PFSK-1 (cell line): ENCODE measurements at regions not wholly inside any gene's neighbourhood (a gene's known extent, or its start where the extent isn't known, plus 50 kb on each side); places are given as distances from the start of the nearest gene placed in this dataset.

Experiments
- FOXP2 ChIP-seq: optimal IDR thresholded peaks from 2 replicates; pipeline ENCODE3; 2011; ENCODE audit warnings: borderline replicate concordance, control low read depth, inconsistent platforms; ENCODE audit not compliant: insufficient read depth; ENCODE audit errors: extremely low read length, extremely low read depth
- POLR2AphosphoS5 ChIP-seq: IDR thresholded peaks from 2 replicates; pipeline ENCODE4 v1.6.1; 2012; ENCODE audit warnings: low read depth, mild to moderate bottlenecking, control low read depth, low read length, moderate library complexity
- SIN3A ChIP-seq: IDR thresholded peaks from 2 replicates; pipeline ENCODE4 v1.6.1; 2012; ENCODE audit warnings: mild to moderate bottlenecking, low read length, moderate library complexity, borderline replicate concordance; ENCODE audit not compliant: insufficient read depth
- TAF1 ChIP-seq: IDR thresholded peaks from 2 replicates; pipeline ENCODE4 v1.6.1; 2012; ENCODE audit warnings: low read length, control low read depth, borderline replicate concordance; ENCODE audit not compliant: insufficient read depth
- TF ChIP-seq, protein P1 (sequence below), 2 experiments: IDR thresholded peaks; 2 replicates each; pipeline versions ENCODE4 v1.6.1 to v1.8.0; 2011 to 2012; ENCODE audit warnings: low read depth in 2 of 2, low read length in 2 of 2, control low read depth in 1 of 2, inconsistent platforms in 1 of 2, mild to moderate bottlenecking in 1 of 2, moderate library complexity in 1 of 2; ENCODE audit not compliant: insufficient read depth in 1 of 2

DNA sequence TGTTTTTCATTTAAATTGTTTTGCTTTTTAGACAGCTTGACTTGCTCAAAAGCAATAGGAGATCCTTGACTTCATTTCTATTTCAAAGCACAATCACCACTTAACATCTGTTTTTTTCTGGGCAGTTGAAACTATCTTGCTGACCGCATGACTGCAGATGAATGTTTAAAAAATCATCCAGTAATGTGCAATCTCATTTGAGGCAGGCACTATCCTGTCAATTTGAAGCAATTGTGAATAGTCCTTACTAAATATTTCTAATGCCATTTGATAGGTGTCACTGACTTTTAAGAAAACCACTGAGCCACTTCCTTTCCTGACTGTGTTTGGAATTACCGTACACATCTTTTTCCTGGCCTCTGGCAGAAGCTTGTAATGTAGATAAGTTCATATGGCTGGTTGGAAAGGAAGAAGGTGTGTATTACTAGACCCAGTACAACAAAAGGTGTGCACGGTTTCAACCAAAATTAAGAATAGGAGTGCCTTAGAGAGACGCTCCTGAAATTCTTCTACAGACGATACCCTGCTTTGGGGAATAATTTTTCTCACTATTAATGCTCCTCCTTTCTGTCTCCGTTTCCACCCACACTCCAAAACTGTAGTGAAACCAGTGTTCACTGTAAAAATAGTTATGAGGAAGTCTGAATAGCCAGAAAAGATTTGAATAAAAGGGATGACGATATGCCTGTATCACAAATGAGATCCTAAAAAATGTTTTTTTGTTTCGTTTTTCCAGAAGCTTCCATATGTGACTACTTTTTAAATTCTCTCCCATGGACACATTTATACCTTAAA is 136.7 kb upstream of the MOCS2 start:
- no peak for TF ChIP-seq POLR2AphosphoS5
- TF ChIP-seq TAF1 = no peak
- TF ChIP-seq, protein P1, sequence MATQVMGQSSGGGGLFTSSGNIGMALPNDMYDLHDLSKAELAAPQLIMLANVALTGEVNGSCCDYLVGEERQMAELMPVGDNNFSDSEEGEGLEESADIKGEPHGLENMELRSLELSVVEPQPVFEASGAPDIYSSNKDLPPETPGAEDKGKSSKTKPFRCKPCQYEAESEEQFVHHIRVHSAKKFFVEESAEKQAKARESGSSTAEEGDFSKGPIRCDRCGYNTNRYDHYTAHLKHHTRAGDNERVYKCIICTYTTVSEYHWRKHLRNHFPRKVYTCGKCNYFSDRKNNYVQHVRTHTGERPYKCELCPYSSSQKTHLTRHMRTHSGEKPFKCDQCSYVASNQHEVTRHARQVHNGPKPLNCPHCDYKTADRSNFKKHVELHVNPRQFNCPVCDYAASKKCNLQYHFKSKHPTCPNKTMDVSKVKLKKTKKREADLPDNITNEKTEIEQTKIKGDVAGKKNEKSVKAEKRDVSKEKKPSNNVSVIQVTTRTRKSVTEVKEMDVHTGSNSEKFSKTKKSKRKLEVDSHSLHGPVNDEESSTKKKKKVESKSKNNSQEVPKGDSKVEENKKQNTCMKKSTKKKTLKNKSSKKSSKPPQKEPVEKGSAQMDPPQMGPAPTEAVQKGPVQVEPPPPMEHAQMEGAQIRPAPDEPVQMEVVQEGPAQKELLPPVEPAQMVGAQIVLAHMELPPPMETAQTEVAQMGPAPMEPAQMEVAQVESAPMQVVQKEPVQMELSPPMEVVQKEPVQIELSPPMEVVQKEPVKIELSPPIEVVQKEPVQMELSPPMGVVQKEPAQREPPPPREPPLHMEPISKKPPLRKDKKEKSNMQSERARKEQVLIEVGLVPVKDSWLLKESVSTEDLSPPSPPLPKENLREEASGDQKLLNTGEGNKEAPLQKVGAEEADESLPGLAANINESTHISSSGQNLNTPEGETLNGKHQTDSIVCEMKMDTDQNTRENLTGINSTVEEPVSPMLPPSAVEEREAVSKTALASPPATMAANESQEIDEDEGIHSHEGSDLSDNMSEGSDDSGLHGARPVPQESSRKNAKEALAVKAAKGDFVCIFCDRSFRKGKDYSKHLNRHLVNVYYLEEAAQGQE (IDR thresholded peaks at IDR 0.05; ENCODE audit: insufficient read depth in 1 of 2, low read depth in 2 of 2, low read length in 2 of 2) = no peak

DNA sequence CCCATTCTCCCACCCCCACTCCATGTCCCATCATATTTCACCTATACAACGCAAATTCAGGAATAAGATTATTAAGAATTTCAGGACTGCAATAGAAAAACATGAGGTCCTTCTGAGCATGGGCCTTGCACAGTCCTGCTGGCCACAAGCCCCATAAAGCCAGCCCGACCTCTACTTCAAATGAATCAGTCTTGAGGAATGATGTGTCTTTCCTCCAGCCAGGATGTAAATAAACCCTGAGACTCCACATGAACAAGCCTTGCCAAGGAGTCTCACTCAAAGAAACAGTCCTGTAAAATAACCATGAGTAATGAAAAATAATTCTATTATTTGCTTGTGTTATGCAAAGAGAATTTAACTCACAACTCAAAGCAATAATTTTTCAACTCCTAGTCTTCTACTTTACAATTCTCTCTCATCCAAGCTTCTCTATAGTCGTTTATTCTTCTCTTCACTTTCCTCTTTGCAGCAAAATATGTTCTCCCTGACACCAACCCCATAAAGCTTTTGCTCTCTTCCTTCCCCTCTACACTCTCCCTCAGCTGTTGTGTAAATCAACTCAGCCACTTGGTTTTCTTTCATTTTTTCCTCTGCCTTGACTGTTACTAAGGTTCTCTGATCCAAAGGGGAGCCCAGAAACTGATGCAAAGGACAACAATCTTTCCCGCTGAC is 140.1 kb upstream of the MOCS2 start:
- TF ChIP-seq POLR2AphosphoS5 (no peak), FOXP2 (no peak), SIN3A (no peak), TAF1 (no peak)
- TF ChIP-seq, protein P1 (IDR thresholded peaks at IDR 0.05; ENCODE audit: insufficient read depth in 1 of 2, low read depth in 2 of 2, low read length in 2 of 2) = no peak

DNA sequence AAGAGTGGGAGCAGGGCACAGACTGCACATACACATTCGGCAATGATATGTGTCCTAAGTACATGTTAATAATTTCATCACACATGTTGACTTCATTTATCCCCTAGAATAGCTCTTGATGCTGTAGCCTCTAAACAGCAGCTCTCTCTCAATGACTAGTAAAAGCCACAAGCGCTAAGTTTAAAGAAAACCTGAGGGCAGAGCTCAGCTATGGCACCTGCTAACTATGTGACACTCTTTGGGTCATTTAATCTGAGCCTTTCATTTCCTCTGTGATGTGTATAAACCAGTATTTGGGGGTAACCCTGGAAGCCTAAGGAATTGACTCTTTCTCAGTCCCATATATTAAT is 140.6 kb upstream of the MOCS2 start:
- TF ChIP-seq POLR2AphosphoS5 (no peak), TAF1 (no peak), FOXP2 (no peak)
- TF ChIP-seq, protein P1 (IDR thresholded peaks at IDR 0.05; ENCODE audit: insufficient read depth in 1 of 2, low read depth in 2 of 2, low read length in 2 of 2) = no peak

DNA sequence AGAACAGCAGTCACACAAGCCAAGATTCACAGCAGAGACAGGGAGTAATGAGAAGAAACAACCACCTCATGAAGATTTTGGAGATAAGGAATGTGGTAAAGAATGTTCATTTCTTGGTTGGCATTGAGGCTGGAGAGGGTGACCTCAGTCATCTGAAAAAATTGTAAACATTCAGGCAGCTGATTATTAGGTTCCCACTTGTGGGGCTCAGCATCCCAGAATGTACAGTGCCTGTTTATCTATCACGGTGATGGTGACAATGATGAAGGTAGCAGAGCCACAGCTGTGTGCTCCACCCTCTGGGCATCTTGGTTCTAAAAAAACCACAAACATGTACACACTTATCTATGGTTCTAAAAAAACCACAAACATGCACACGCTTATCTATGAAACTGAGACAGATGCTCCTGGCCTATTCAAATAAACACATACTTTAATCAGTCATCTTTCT is 143.9 kb upstream of the MOCS2 start:
- TF ChIP-seq, protein P1 (IDR thresholded peaks at IDR 0.05; ENCODE audit: insufficient read depth in 1 of 2, low read depth in 2 of 2, low read length in 2 of 2) = no peak
- TF ChIP-seq TAF1 (no peak), FOXP2 (no peak), POLR2AphosphoS5 (no peak), SIN3A (no peak)

DNA sequence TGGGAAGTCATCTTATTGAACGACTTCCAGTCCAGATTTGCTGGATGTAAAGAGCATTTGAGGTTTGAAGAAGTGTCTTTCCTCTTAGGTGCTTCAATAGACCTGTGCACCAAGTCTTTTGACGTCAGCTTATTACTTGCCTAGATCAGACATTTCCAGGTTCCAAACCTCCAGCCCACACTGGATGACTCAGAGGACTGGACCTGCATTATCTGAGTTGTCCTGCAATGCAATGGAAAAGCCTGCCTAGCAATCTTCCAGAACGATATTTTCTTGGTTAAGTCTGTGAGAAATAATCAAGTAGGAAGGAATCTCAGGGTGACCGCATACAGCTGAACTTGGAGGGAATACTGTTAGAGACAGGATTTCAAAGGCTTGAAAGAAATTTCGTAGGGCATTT is 147.2 kb upstream of the MOCS2 start:
- TF ChIP-seq, protein P1 (IDR thresholded peaks at IDR 0.05; ENCODE audit: insufficient read depth in 1 of 2, low read depth in 2 of 2, low read length in 2 of 2) = no peak
- no peak for TF ChIP-seq SIN3A
